Ectodermal cell (in vitro differentiated cells): ENCODE measurements at regions not wholly inside any gene's neighbourhood (a gene's known extent, or its start where the extent isn't known, plus 50 kb on each side); places are given as distances from the start of the nearest gene placed in this dataset.

Experiments
- H3K27ac ChIP-seq: 2 replicates; pipeline ENCODE4 v1.7.0; 2013; ENCODE audit warnings: mild to moderate bottlenecking, low read depth, low read length; ENCODE audit not compliant: insufficient read depth, poor library complexity, severe bottlenecking
- H3K27me3 ChIP-seq: 2 replicates; pipeline ENCODE4 v1.7.0; 2013; ENCODE audit warnings: mild to moderate bottlenecking, low read length; ENCODE audit not compliant: insufficient read depth, control insufficient read depth, poor library complexity, severe bottlenecking
- H3K36me3 ChIP-seq: one replicate; pipeline ENCODE4 v1.7.0; 2013; ENCODE audit warnings: low read length; ENCODE audit not compliant: control insufficient read depth, insufficient read depth
- H3K4me1 ChIP-seq: one replicate; pipeline ENCODE4 v1.7.0; 2013; ENCODE audit warnings: low read length; ENCODE audit not compliant: control insufficient read depth, insufficient read depth
- H3K4me3 ChIP-seq: 2 replicates; pipeline ENCODE4 v1.7.0; 2013; ENCODE audit warnings: low read depth, low read length, control low read depth; ENCODE audit not compliant: insufficient read depth
- H3K9me3 ChIP-seq: 2 replicates; pipeline ENCODE4 v1.7.0; 2013; ENCODE audit warnings: mild to moderate bottlenecking, low read length, moderate library complexity; ENCODE audit not compliant: control insufficient read depth
- WGBS, 2 experiments: methylation state at CpG; one replicate each; pipeline ENCODE4 v1.1.7; 2013; ENCODE audit warnings: missing lambda C conversion rate in 2 of 2; 5-methylcytosine and 5-hydroxymethylcytosine counted together

- Histone ChIP-seq H3K36me3 (no peaks in the 10 kb centered on the region), H3K4me3 (no peak overlapping the region), H3K27me3 (peaks cover 45% of the 10 kb centered on the region), H3K27ac (no peak overlapping the region), H3K9me3 (no peaks in the 10 kb centered on the region), H3K4me1 (peaks cover 19% of the 10 kb centered on the region)
- WGBS, 2 experiments, result 25% methylated on average over 13 to 14 of the region's 14 CpGs
Measured at GRCh38 chr17:79188048-79188447, 113.4 kb downstream of the ENGASE start.

- H3K9me3 ChIP-seq, result no peaks in the 10 kb centered on the region
- H3K4me1 ChIP-seq, result peaks cover 18% of the 10 kb centered on the region
- no peaks in the 10 kb centered on the region for H3K36me3 ChIP-seq
- H3K27ac ChIP-seq, result no peak overlapping the region
- peaks cover 49% of the 10 kb centered on the region for H3K27me3 ChIP-seq
- 85 to 86% methylated on average over 12 of the region's 12 CpGs for WGBS, 2 experiments
- H3K4me3 ChIP-seq, result no peak overlapping the region
Measured at GRCh38 chr17:79187186-79187585, 112.6 kb downstream of the ENGASE start.

- WGBS, 2 experiments, result 83 to 85% methylated on average over 9 to 10 of the region's 10 CpGs
- H3K4me1 ChIP-seq, result peaks cover 15% of the 10 kb centered on the region
- no peaks in the 10 kb centered on the region for H3K9me3 ChIP-seq
- H3K27me3 ChIP-seq, result peaks cover 55% of the 10 kb centered on the region
- no peak overlapping the region for H3K4me3 ChIP-seq
- no peaks in the 10 kb centered on the region for H3K36me3 ChIP-seq
- H3K27ac ChIP-seq, result no peak overlapping the region
Measured at GRCh38 chr17:79186406-79186805, 111.8 kb downstream of the ENGASE start.

DNA sequence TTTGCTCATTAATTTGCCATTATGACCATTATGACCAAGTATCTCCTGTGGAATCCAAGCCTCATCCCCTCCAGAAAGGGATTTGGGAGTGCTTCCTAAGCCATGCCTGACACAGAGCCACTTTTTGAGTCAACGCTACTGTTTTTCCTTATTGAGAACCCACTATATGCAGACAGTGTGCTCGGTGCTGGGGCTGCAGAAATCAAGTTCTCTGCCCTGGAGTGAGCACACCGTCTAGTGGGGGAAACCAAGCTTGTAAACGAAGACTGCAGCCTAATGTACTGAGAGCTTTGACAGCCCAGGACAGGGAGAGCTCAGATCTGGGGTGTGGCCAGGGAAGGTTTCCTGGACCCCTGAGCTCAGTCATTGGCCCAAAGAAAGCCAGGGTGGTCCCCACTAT, 111.0 kb downstream of the ENGASE start:
- peaks cover 9% of the 10 kb centered on the region for H3K4me1 ChIP-seq
- no peaks in the 10 kb centered on the region for H3K9me3 ChIP-seq
- H3K27ac ChIP-seq, result no peak overlapping the region
- WGBS, 2 experiments, result 91 to 92% methylated on average over 4 of the region's 4 CpGs
- H3K27me3 ChIP-seq, result peaks cover 56% of the 10 kb centered on the region
- H3K4me3 ChIP-seq, result no peak overlapping the region
- no peaks in the 10 kb centered on the region for H3K36me3 ChIP-seq

- Histone ChIP-seq H3K36me3 (no peaks in the 10 kb centered on the region), H3K9me3 (no peaks in the 10 kb centered on the region), H3K27ac (no peak overlapping the region), H3K27me3 (peaks cover 58% of the 10 kb centered on the region), H3K4me3 (peak overlapping the region; percentile 47), H3K4me1 (peaks cover 9% of the 10 kb centered on the region)
- 76 to 78% methylated on average over 10 of the region's 10 CpGs for WGBS, 2 experiments
Measured at GRCh38 chr17:79184219-79184618, 109.6 kb downstream of the ENGASE start.

- H3K27me3 ChIP-seq, result peaks cover 58% of the 10 kb centered on the region
Measured at GRCh38 chr17:79183293-79184158, 108.9 kb downstream of the ENGASE start.

GRCh38 chr17:79183043-79183292, 108.3 kb downstream of the ENGASE start:
- 1% methylated on average over 43 of the region's 43 CpGs for whole genome bisulfite sequencing, 2 experiments
- Histone ChIP-seq H3K9me3 (no peaks in the 10 kb centered on the region), H3K27ac (no peak overlapping the region), H3K4me1 (peaks cover 4% of the 10 kb centered on the region), H3K4me3 (peak overlapping the region; percentile 47), H3K27me3 (peaks cover 58% of the 10 kb centered on the region), H3K36me3 (no peaks in the 10 kb centered on the region)

More at GRCh38 chr17:79183293-79184158, 108.9 kb downstream of the ENGASE start:
- Histone ChIP-seq H3K27ac (no peak overlapping the region), H3K4me3 (peak overlapping the region; percentile 47), H3K9me3 (no peaks in the 10 kb centered on the region), H3K36me3 (no peaks in the 10 kb centered on the region), H3K4me1 (peaks cover 9% of the 10 kb centered on the region)
- WGBS, 2 experiments, result 0 to 1% methylated on average over 93 of the region's 93 CpGs

DNA sequence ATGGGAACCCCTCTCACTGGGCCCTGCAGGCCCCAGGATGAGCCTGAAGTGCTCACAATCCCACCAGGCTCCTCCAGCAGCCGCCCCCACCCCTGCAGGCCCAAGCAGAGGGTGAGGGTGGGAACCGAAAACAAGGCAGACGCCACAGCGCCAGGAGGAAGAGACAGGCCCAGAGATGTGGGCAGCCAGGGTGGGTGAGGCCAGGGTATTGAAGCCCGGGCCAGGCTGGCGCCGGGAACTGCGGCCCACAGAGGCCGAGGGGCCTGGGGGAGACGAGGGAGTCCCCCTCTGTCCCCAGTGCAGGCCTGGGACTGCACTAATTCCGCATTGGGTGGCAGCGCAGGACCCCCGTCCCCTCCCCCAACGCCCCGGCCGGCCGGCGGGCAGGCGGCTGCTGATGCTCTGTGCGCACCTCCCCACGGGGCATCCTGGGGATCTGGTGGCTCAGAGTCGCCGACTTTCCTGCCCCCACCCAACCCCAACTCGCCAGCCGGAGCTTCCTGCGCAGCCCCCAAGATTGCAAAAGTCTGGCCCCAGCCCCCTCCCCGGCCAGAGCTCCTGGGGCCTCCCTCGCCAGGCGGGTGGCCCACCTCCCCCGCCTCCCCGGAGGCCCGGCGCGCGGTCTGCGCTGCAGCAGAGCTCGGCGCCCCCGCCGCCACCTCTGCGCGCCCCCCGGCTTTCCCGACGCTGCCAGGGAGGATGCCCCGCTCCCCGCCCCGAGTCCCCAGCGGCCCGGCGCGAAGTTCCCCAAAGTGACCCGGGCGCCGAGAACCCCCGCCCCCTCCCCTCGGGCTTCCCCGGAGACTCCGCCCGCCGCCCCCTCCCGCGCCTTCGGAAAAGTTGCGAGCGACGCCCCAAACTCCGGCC, 107.8 kb downstream of the ENGASE start:
- Histone ChIP-seq H3K4me1 (peaks cover 5% of the 10 kb centered on the region), H3K27me3 (peaks cover 58% of the 10 kb centered on the region), H3K27ac (no peak overlapping the region), H3K36me3 (no peaks in the 10 kb centered on the region), H3K9me3 (no peaks in the 10 kb centered on the region), H3K4me3 (peak overlapping the region; percentile 47)
- WGBS, 2 experiments, result 12% methylated on average over 68 of the region's 68 CpGs

GRCh38 chr17:79180358-79181005, 105.9 kb downstream of the ENGASE start:
- H3K9me3 ChIP-seq, result no peaks in the 10 kb centered on the region
- WGBS, 2 experiments, result 85 to 87% methylated on average over 20 of the region's 20 CpGs
- H3K4me3 ChIP-seq, result no peak overlapping the region
- peaks cover 13% of the 10 kb centered on the region for H3K4me1 ChIP-seq
- no peak overlapping the region for H3K27ac ChIP-seq
- H3K36me3 ChIP-seq, result no peaks in the 10 kb centered on the region
- peaks cover 46% of the 10 kb centered on the region for H3K27me3 ChIP-seq

DNA sequence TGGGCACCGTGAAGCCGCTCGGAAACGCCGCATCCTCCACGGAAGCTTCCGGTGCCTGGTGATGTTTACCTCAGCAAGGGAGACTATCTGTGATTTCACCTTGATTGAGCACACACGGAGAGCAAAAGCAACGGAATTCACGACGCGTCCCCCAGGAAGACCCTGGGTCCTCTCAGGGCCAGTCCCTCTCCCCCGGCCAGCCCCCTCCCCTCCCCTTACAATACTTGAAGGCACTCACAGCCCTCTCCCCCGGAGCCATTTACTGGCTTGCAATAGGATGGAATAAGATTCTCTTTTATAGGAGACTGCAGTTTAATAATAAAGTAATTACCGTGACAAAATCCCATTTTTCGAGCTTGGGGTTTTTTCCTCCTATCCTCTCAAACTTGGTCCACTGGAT, 104.7 kb downstream of the ENGASE start:
- no peak overlapping the region for H3K27ac ChIP-seq
- H3K9me3 ChIP-seq, result no peaks in the 10 kb centered on the region
- peaks cover 13% of the 10 kb centered on the region for H3K4me1 ChIP-seq
- H3K27me3 ChIP-seq, result peaks cover 34% of the 10 kb centered on the region
- H3K4me3 ChIP-seq, result no peak overlapping the region
- WGBS, 2 experiments, result 93 to 96% methylated on average over 14 to 15 of the region's 16 CpGs
- H3K36me3 ChIP-seq, result no peaks in the 10 kb centered on the region
